ENCODE measurements at regions not wholly inside any gene's neighbourhood (a gene's known extent, or its start where the extent isn't known, plus 50 kb on each side); places are given as distances from the start of the nearest gene placed in this dataset.

DNA sequence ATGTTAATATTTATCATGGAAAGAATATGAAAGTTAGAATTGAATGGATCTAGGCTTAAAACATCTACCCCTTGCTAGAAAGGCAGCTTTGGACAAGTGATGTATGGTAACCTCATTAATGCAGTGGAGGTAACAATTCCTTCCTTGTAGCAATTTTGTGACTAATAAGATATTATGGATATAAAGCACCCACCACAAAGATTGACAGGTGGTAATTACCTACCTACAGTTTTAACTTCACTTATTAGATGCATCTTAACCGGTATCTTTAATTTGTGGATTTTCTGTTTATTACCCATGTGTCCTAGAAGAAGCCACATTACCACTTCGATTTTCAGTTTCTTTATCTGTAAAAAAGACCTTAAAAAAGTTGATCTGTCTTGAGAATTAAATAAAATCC, 367.0 kb downstream of the DSC3 start:
- TF ChIP-seq, protein P1, sequence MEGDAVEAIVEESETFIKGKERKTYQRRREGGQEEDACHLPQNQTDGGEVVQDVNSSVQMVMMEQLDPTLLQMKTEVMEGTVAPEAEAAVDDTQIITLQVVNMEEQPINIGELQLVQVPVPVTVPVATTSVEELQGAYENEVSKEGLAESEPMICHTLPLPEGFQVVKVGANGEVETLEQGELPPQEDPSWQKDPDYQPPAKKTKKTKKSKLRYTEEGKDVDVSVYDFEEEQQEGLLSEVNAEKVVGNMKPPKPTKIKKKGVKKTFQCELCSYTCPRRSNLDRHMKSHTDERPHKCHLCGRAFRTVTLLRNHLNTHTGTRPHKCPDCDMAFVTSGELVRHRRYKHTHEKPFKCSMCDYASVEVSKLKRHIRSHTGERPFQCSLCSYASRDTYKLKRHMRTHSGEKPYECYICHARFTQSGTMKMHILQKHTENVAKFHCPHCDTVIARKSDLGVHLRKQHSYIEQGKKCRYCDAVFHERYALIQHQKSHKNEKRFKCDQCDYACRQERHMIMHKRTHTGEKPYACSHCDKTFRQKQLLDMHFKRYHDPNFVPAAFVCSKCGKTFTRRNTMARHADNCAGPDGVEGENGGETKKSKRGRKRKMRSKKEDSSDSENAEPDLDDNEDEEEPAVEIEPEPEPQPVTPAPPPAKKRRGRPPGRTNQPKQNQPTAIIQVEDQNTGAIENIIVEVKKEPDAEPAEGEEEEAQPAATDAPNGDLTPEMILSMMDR (IDR thresholded peaks at IDR 0.05), result no peak
- no peak for TF ChIP-seq POLR2A (IDR thresholded peaks at IDR 0.05)
- no peak for TF ChIP-seq EP300 (IDR thresholded peaks at IDR 0.05)
